CD14-positive monocyte (primary cell): ENCODE measurements at regions not wholly inside any gene's neighbourhood (a gene's known extent, or its start where the extent isn't known, plus 50 kb on each side); places are given as distances from the start of the nearest gene placed in this dataset.

Experiments
- DNase-seq, 3 donors: peaks; one replicate each; pipeline ENCODE4 v3.0.0-alpha.2; 2011 to 2022
- H2AFZ ChIP-seq: 2 replicates; pipeline ENCODE4 v1.6.0; 2012; ENCODE audit warnings: mild to moderate bottlenecking, low read depth, low read length, inconsistent platforms; ENCODE audit not compliant: insufficient read depth, poor library complexity, severe bottlenecking
- H3K27ac ChIP-seq, 2 donors: 1 replicate in 1 of 2; 2 replicates in 1 of 2; pipeline ENCODE4 v1.5.1; 2012 to 2013; ENCODE audit warnings: low read length in 2 of 2, control low read depth in 1 of 2, inconsistent platforms in 1 of 2, low read depth in 1 of 2, mild to moderate bottlenecking in 1 of 2
- H3K27me3 ChIP-seq, 2 donors: one replicate each; pipeline versions ENCODE4 v1.6.0 to v1.6.1; 2011 to 2013; ENCODE audit warnings: low read length in 2 of 2; ENCODE audit not compliant: control insufficient read depth in 2 of 2, insufficient read depth in 2 of 2
- H3K36me3 ChIP-seq, 2 donors: replicated peaks in 1 of 2; 1 replicate in 1 of 2; 2 replicates in 1 of 2; pipeline versions ENCODE4 v1.5.1 to v1.6.1; 2012 to 2013; ENCODE audit warnings: low read length in 2 of 2, control low read depth in 1 of 2, inconsistent platforms in 1 of 2, mild to moderate bottlenecking in 1 of 2; ENCODE audit not compliant: insufficient read depth in 2 of 2, control insufficient read depth in 1 of 2
- H3K4me1 ChIP-seq, 2 donors: 1 replicate in 1 of 2; 2 replicates in 1 of 2; pipeline versions ENCODE4 v1.5.1 to v1.6.1; 2012 to 2013; ENCODE audit warnings: low read length in 2 of 2, control low read depth in 1 of 2, inconsistent platforms in 1 of 2, mild to moderate bottlenecking in 1 of 2, moderate library complexity in 1 of 2; ENCODE audit not compliant: insufficient read depth in 2 of 2, control insufficient read depth in 1 of 2
- H3K4me2 ChIP-seq: replicated peaks from 2 replicates; pipeline ENCODE3; 2012; ENCODE audit warnings: low read length, moderate library complexity, mild to moderate bottlenecking; ENCODE audit not compliant: poor library complexity, severe bottlenecking; ENCODE audit errors: extremely low read depth
- H3K4me3 ChIP-seq, 3 experiments: fragments of 200-600 bp in 1 of 3; sonication (generic) in 1 of 3; replicated peaks in 1 of 3; 1 replicate in 2 of 3; 2 replicates in 1 of 3; pipeline ENCODE4 v1.5.1; 2011 to 2013; ENCODE audit warnings: low read length in 3 of 3, mild to moderate bottlenecking in 3 of 3, control low read depth in 2 of 3, low read depth in 2 of 3, inconsistent platforms in 1 of 3, moderate library complexity in 1 of 3
- H3K79me2 ChIP-seq: 2 replicates; pipeline ENCODE4 v1.6.0; 2012; ENCODE audit warnings: mild to moderate bottlenecking, control low read depth, inconsistent platforms, low read length, moderate library complexity; ENCODE audit not compliant: insufficient read depth
- H3K9ac ChIP-seq: 2 replicates; pipeline ENCODE4 v1.6.0; 2017; ENCODE audit warnings: low read length, mild to moderate bottlenecking; ENCODE audit not compliant: insufficient read depth, poor library complexity, severe bottlenecking
- H3K9me3 ChIP-seq, 2 donors: replicated peaks in 1 of 2; 1 replicate in 1 of 2; 2 replicates in 1 of 2; pipeline versions ENCODE4 v1.5.1 to v1.6.1; 2012 to 2013; ENCODE audit warnings: low read length in 2 of 2, control low read depth in 1 of 2; ENCODE audit not compliant: control insufficient read depth in 1 of 2, insufficient read depth in 1 of 2
- H4K20me1 ChIP-seq: 2 replicates; pipeline ENCODE4 v1.6.0; 2012; ENCODE audit warnings: mild to moderate bottlenecking, low read length, control low read depth, moderate library complexity; ENCODE audit not compliant: insufficient read depth
- H3K27ac Mint-ChIP-seq, 7 donors: one replicate each; pipeline ENCODE4 v1.8.0; 2020; ENCODE audit warnings: mild to moderate bottlenecking in 7 of 7, mixed read lengths in 7 of 7, moderate library complexity in 6 of 7, inconsistent platforms in 2 of 7
- H3K27me3 Mint-ChIP-seq, 3 donors: one replicate each; pipeline ENCODE4 v1.8.0; 2021 to 2022; ENCODE audit warnings: low read depth in 3 of 3, mild to moderate bottlenecking in 3 of 3, mixed read lengths in 3 of 3, moderate library complexity in 3 of 3, inconsistent platforms in 1 of 3
- H3K36me3 Mint-ChIP-seq, 2 donors: one replicate each; pipeline ENCODE4 v1.8.0; 2020; ENCODE audit warnings: mixed read lengths in 2 of 2, inconsistent platforms in 1 of 2, mild to moderate bottlenecking in 1 of 2
- H3K4me1 Mint-ChIP-seq: one replicate; pipeline ENCODE4 v1.8.0; 2020; ENCODE audit warnings: mild to moderate bottlenecking, mixed read lengths
- H3K4me3 Mint-ChIP-seq, 2 donors: one replicate each; pipeline ENCODE4 v1.8.0; 2020; ENCODE audit warnings: mild to moderate bottlenecking in 2 of 2, mixed read lengths in 2 of 2, moderate library complexity in 1 of 2
- H3K9me3 Mint-ChIP-seq, 7 donors: one replicate each; pipeline ENCODE4 v1.8.0; 2020 to 2022; ENCODE audit warnings: mixed read lengths in 7 of 7, mild to moderate bottlenecking in 6 of 7, moderate library complexity in 6 of 7, inconsistent platforms in 2 of 7
- WGBS: methylation state at CpG from one replicate; pipeline ENCODE4 v1.1.5; 2013; ENCODE audit warnings: missing lambda C conversion rate; ENCODE audit not compliant: insufficient coverage; 5-methylcytosine and 5-hydroxymethylcytosine counted together
- intact Hi-C, 2 donors: fragments of 100-400 bp; cut with micrococcal nuclease; formaldehyde crosslinking; loops; one replicate each; pipeline versions ENCODE4 v1.15.0 to v1.15.1; 2023
- TF ChIP-seq, protein P1 (sequence below): fragments of 200-600 bp; IDR thresholded peaks from one replicate; pipeline ENCODE4 v1.8.0; 2022; ENCODE audit warnings: antibody characterized with exemption, mild to moderate bottlenecking

DNA sequence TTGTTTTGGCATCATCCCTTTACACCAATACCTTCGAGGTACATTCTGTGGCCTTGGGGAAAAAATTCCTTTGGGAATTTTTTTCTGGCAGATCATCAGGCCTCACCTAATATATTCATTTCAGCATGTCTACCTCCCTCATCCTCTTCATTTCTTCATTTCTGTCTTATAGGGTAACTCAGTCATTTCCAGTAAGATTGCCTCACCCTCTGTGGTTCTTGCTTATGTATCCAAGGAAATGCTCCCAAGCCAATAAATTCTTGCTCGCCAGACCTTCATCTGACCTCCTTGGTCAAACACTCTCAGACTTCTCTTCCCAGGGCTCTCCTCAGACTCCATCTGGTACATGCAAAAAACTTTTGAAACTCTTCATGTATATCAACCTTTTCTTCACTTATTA lies 265.6 kb downstream of the TMX3 start:
- Histone ChIP-seq H3K4me2 (no peak overlapping the region), H3K4me3 (no peak overlapping the region), H3K79me2 (no peaks in the 10 kb centered on the region), H2AFZ (no peak overlapping the region), H3K36me3 (no peaks in the 10 kb centered on the region), H3K9me3 (peaks cover 0 to 9% of the 10 kb centered on the region in 2 donors), H3K9ac (no peak overlapping the region), H3K4me1 (no peaks in the 10 kb centered on the region), H3K27me3 (no peaks in the 10 kb centered on the region), H4K20me1 (no peaks in the 10 kb centered on the region), H3K27ac (no peak overlapping the region)
- TF ChIP-seq, protein P1, sequence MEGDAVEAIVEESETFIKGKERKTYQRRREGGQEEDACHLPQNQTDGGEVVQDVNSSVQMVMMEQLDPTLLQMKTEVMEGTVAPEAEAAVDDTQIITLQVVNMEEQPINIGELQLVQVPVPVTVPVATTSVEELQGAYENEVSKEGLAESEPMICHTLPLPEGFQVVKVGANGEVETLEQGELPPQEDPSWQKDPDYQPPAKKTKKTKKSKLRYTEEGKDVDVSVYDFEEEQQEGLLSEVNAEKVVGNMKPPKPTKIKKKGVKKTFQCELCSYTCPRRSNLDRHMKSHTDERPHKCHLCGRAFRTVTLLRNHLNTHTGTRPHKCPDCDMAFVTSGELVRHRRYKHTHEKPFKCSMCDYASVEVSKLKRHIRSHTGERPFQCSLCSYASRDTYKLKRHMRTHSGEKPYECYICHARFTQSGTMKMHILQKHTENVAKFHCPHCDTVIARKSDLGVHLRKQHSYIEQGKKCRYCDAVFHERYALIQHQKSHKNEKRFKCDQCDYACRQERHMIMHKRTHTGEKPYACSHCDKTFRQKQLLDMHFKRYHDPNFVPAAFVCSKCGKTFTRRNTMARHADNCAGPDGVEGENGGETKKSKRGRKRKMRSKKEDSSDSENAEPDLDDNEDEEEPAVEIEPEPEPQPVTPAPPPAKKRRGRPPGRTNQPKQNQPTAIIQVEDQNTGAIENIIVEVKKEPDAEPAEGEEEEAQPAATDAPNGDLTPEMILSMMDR = no peak
- DNase-seq = no peak
- Mint-ChIP-seq H3K27me3 (no peaks in the 10 kb centered on the region), H3K36me3 (no peaks in the 10 kb centered on the region), H3K9me3 (peaks cover 0 to 14% (median 2%) of the 10 kb centered on the region in 7 donors), H3K4me1 (no peaks in the 10 kb centered on the region), H3K4me3 (no peak overlapping the region), H3K27ac (no peak overlapping the region)
- intact Hi-C loops = no loop called here
- WGBS = 92% methylated on average over 1 of the region's 2 CpGs

DNA sequence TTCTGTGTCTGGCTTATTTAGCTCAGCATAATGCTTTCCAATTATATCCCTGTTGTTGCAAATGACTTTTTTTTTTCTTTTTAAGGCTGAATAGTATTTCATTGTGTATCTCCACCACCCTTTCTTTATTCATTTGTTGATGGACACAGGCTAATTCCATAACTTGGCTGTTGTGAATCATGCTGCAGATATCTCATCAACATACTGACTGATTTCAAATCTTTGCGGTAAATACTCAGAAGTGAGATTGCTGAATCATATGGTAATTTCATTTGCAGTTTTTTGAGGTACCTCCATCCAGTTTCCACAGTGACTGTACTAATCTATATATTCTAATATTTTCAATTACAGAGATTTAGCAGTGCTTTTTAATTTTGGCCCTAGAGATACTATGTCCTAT lies 266.2 kb downstream of the TMX3 start:
- Histone ChIP-seq H3K4me3 (no peak overlapping the region), H2AFZ (no peak overlapping the region), H3K9ac (no peak overlapping the region), H3K27ac (no peak overlapping the region), H3K79me2 (no peaks in the 10 kb centered on the region), H3K4me1 (no peaks in the 10 kb centered on the region), H3K27me3 (no peaks in the 10 kb centered on the region), H3K36me3 (no peaks in the 10 kb centered on the region), H3K4me2 (no peak overlapping the region), H4K20me1 (no peaks in the 10 kb centered on the region), H3K9me3 (peaks cover 0 to 9% of the 10 kb centered on the region in 2 donors)
- no peaks in the 10 kb centered on the region for H3K4me1 Mint-ChIP-seq
- H3K36me3 Mint-ChIP-seq = no peaks in the 10 kb centered on the region
- no peak overlapping the region for H3K27ac Mint-ChIP-seq
- TF ChIP-seq, protein P1 = no peak
- intact Hi-C loops = no loop called here
- H3K4me3 Mint-ChIP-seq = no peak overlapping the region
- WGBS = no CpG with 5 or more reads among the region's 1 CpG
- no peaks in the 10 kb centered on the region for H3K27me3 Mint-ChIP-seq
- H3K9me3 Mint-ChIP-seq = peaks cover 0 to 14% (median 2%) of the 10 kb centered on the region in 7 donors
- DNase-seq = no peak
